ENCODE measurements at regions not wholly inside any gene's neighbourhood (a gene's known extent, or its start where the extent isn't known, plus 50 kb on each side); places are given as distances from the start of the nearest gene placed in this dataset.

DNA sequence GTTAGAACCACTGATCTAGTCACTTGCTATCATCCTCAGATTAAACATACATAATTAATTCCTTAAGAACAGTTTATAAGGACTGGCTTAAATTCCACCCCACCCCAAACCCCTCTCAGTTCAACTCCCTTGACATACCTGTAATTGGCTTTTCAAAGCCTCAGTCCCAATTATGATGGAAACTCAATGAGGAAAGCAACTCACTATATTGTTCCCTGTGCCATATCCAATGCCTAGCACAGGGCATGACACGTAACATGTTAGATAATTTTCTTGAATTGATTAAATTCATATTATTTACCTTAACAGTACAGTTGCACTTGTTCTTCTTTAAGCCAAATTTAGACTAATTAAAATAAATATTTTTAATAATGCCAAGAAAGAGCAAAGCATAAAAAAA lies 465.1 kb upstream of the CHAC2 start:
- DNase-seq (ENCODE audit: low read depth) = no peak
- TF ChIP-seq, protein P1, sequence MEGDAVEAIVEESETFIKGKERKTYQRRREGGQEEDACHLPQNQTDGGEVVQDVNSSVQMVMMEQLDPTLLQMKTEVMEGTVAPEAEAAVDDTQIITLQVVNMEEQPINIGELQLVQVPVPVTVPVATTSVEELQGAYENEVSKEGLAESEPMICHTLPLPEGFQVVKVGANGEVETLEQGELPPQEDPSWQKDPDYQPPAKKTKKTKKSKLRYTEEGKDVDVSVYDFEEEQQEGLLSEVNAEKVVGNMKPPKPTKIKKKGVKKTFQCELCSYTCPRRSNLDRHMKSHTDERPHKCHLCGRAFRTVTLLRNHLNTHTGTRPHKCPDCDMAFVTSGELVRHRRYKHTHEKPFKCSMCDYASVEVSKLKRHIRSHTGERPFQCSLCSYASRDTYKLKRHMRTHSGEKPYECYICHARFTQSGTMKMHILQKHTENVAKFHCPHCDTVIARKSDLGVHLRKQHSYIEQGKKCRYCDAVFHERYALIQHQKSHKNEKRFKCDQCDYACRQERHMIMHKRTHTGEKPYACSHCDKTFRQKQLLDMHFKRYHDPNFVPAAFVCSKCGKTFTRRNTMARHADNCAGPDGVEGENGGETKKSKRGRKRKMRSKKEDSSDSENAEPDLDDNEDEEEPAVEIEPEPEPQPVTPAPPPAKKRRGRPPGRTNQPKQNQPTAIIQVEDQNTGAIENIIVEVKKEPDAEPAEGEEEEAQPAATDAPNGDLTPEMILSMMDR (IDR thresholded peaks at IDR 0.05; ENCODE audit: low read length, missing control alignments) = no peak
- no peak overlapping the region for H3K4me3 ChIP-seq (replicated peaks; ENCODE audit: low read depth, low read length)

DNA sequence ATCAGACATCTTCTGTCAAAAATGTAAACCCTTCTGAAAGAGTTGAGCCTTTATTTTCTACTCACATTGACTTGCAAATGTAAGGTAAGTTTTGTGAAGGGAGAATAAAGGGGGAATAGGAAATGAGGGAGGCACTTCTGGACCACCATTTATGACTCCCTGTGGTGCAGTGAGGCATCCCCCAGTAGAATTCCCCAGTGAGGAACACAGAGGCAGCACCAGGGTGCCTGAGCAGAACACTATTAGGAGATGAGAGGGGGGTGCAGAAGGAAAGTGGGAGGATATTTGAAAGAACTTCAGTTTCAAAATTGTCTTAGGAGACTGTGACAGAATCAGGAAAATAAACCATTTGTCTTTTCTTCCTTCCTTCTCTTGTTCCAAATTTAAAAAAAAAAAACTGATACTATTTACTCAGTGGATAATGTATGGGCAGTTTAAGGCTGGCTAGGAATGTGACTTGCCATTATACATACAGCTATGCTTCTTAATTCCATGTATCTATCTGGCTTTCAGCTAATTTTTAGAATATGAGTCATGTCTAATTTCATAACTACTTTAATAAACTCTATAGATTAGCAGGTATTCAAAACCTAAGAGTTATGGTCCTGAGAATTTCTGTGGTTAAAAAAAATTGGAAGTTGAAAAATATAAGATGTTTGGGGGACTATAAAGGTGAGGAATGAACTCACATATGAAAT lies 478.1 kb upstream of the CHAC2 start:
- DNase-seq (ENCODE audit: low read depth) = no peak
- TF ChIP-seq, protein P1 (IDR thresholded peaks at IDR 0.05; ENCODE audit: low read length, missing control alignments) = no peak
- H3K4me3 ChIP-seq (replicated peaks; ENCODE audit: low read depth, low read length) = no peak overlapping the region

DNA sequence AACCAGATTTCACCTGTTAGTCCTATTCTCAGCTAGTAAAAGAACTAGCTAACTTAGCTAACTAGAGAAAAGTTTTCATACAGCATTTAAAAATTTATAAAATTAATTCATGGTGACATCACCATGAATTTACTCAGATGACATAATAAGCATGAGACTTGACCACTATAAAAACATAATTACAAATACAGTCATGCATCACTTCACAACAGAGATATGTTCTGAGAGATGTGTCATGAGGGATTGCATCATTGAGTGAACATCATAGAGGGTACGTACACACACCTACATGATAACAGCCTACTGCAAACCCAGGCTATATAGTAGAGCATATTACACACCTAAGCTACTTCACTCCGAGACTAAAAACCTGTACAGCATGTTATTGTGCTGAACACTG lies 481.3 kb upstream of the CHAC2 start:
- TF ChIP-seq, protein P1 (IDR thresholded peaks at IDR 0.05; ENCODE audit: low read length, missing control alignments) = no peak
- H3K4me3 ChIP-seq (replicated peaks; ENCODE audit: low read depth, low read length) = no peak overlapping the region
- no peak for DNase-seq (ENCODE audit: low read depth)

DNA sequence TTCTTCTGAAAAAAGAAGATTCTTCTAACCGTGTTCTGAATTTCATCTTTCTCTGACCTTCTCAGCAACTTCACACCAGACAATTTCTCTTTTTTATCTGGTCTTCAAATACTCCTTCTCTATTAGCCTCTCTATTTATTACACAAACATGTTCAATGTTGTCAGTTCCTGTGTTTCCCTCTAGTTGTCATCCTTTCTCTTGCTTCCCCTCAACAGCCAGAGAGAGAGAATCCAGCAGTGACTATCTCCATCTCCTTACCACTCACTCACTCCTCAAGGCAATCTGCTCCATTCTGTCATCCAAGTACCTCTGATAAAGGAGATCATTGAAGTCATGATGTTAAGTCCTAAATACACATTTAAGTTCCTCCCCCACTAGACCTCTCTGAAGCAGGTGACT lies 491.9 kb upstream of the CHAC2 start:
- no peak overlapping the region for H3K4me3 ChIP-seq (replicated peaks; ENCODE audit: low read depth, low read length)
- TF ChIP-seq, protein P1 (IDR thresholded peaks at IDR 0.05; ENCODE audit: low read length, missing control alignments) = no peak
- no peak for DNase-seq (ENCODE audit: low read depth)

DNA sequence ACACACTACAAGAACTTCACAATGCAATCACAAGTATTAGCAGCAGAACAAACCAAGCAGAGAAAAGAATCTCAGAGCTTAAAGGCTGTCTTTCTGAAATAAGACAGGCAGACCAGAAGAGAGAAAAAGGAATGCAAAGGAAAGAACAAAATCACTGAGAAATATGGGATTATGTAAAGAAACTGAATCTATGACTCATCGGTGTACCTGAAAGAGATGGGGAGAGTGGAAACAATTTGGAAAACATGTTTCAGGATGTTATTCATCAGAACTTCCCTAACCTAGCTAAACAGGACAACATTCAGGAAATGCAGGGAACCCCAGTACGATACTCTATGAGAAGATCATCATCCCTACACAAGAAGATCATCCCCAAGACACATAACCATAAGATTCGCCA lies 499.0 kb upstream of the CHAC2 start:
- no peak overlapping the region for H3K4me3 ChIP-seq (replicated peaks; ENCODE audit: low read depth, low read length)
- TF ChIP-seq, protein P1 (IDR thresholded peaks at IDR 0.05; ENCODE audit: low read length, missing control alignments) = no peak

DNA sequence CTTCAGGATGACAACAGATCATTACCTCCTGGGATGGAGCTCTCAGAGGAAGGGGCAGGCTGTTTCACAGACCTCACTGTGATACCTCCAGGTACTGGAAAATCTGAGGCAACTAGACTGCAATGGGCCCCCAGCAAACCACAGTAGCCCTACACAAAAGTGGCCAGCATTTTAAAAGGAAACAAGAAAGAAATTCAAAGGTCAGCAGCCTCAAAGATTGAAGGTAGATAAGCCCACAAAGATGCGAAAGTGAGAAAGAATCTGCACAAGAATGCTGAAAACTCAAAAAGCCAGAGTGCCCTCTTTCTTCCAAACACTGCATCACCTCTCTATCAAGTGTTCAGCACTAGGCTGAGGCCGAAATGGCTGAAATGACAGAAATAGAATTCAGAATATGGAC lies 499.5 kb upstream of the CHAC2 start:
- TF ChIP-seq, protein P1 (IDR thresholded peaks at IDR 0.05; ENCODE audit: low read length, missing control alignments) = no peak
- no peak for DNase-seq (ENCODE audit: low read depth)
- H3K4me3 ChIP-seq (replicated peaks; ENCODE audit: low read depth, low read length) = no peak overlapping the region

More for the DNA sequence above, 499.0 kb upstream of the CHAC2 start:
- DNase-seq (ENCODE audit: low read depth) = no peak
